ENCODE measurements at regions not wholly inside any gene's neighbourhood (a gene's known extent, or its start where the extent isn't known, plus 50 kb on each side); places are given as distances from the start of the nearest gene placed in this dataset.

GRCh38 chr6:43980004-43980795 lies 147.1 kb downstream of the MRPL14 start:
- DNase-seq = peak; percentile 43
- intact Hi-C loops (cut with DNase I) = no loop called here
- TF ChIP-seq POLR2AphosphoS5 (IDR thresholded peaks at IDR 0.05) (no peak), POLR2A (IDR thresholded peaks at IDR 0.05) (no peak), CTCF (IDR thresholded peaks at IDR 0.05) (no peak), EP300 (IDR thresholded peaks at IDR 0.05) (no peak)
- Histone ChIP-seq H3K4me3 (no peak overlapping the region), H3K36me3 (no peaks in the 10 kb centered on the region), H3K27me3 (no peaks in the 10 kb centered on the region), H3K27ac (no peak overlapping the region), H3K9me3 (peaks cover 0 to 4% (median 0%) of the 10 kb centered on the region in 4 donors), H3K4me1 (peaks cover 0 to 5% (median 0%) of the 10 kb centered on the region in 4 donors)
- 84 to 87% methylated on average over 12 of the region's 12 CpGs for WGBS, 2 donors

- Histone ChIP-seq H3K27me3 (no peaks in the 10 kb centered on the region), H3K27ac (no peak overlapping the region), H3K9me3 (peaks cover 0 to 4% (median 0%) of the 10 kb centered on the region in 4 donors), H3K4me3 (no peak overlapping the region), H3K36me3 (no peaks in the 10 kb centered on the region), H3K4me1 (peaks cover 0 to 5% (median 0%) of the 10 kb centered on the region in 4 donors)
- TF ChIP-seq CTCF (IDR thresholded peaks at IDR 0.05) (no peak), EP300 (IDR thresholded peaks at IDR 0.05) (no peak), POLR2A (IDR thresholded peaks at IDR 0.05) (no peak), POLR2AphosphoS5 (IDR thresholded peaks at IDR 0.05) (no peak)
- DNase-seq = no peak
- 67 to 78% methylated on average over 4 of the region's 4 CpGs for WGBS, 2 donors
- intact Hi-C loops (cut with DNase I) = no loop called here
These were observed 147.7 kb downstream of the MRPL14 start for GRCh38 chr6:43979525-43979924.

- H3K4me1 ChIP-seq = peaks cover 0 to 6% (median 2%) of the 10 kb centered on the region in 4 donors
- no peaks in the 10 kb centered on the region for H3K27me3 ChIP-seq
- H3K9me3 ChIP-seq = peaks cover 0 to 4% (median 0%) of the 10 kb centered on the region in 4 donors
- DNase-seq = no peak
- TF ChIP-seq POLR2AphosphoS5 (IDR thresholded peaks at IDR 0.05) = no peak
- no peak for TF ChIP-seq CTCF (IDR thresholded peaks at IDR 0.05)
- no peak for TF ChIP-seq POLR2A (IDR thresholded peaks at IDR 0.05)
- no peak for TF ChIP-seq EP300 (IDR thresholded peaks at IDR 0.05)
- no peak overlapping the region for H3K27ac ChIP-seq
- intact Hi-C loops (cut with DNase I) = no loop called here
- H3K36me3 ChIP-seq = no peaks in the 10 kb centered on the region
- 88 to 90% methylated on average over 13 of the region's 13 CpGs for WGBS, 2 donors
- H3K4me3 ChIP-seq = no peak overlapping the region
These were observed 148.5 kb downstream of the MRPL14 start for GRCh38 chr6:43978473-43979346.

- peaks cover 0 to 4% (median 0%) of the 10 kb centered on the region in 4 donors for H3K9me3 ChIP-seq
- H3K27ac ChIP-seq = no peak overlapping the region
- no peaks in the 10 kb centered on the region for H3K36me3 ChIP-seq
- intact Hi-C loops (cut with DNase I) = no loop called here
- H3K27me3 ChIP-seq = no peaks in the 10 kb centered on the region
- TF ChIP-seq EP300 (IDR thresholded peaks at IDR 0.05) = no peak
- WGBS, 2 donors = 60 to 62% methylated on average over 10 of the region's 10 CpGs
- peaks cover 0 to 18% (median 13%) of the 10 kb centered on the region in 4 donors for H3K4me1 ChIP-seq
- no peak overlapping the region for H3K4me3 ChIP-seq
- DNase-seq = no peak
These were observed 149.7 kb downstream of the MRPL14 start for GRCh38 chr6:43977404-43978111.

Data from sigmoid colon (tissue), 6 donors.